ENCODE measurements at regions not wholly inside any gene's neighbourhood (a gene's known extent, or its start where the extent isn't known, plus 50 kb on each side); places are given as distances from the start of the nearest gene placed in this dataset.

GRCh38 chr9:15069106-15069505 is 158.9 kb upstream of the FREM1 start:
- DNase-seq (ENCODE audit: low spot score), result no peak
- Histone ChIP-seq H3K36me3 (ENCODE audit: control insufficient read depth in 4 of 4, insufficient read depth in 3 of 4, low read depth in 1 of 4, low read length in 3 of 4) (no peaks in the 10 kb centered on the region), H3K27ac (ENCODE audit: low read depth in 1 of 2, low read length in 2 of 2) (no peak overlapping the region), H3K4me1 (ENCODE audit: control insufficient read depth in 4 of 4, insufficient read depth in 4 of 4, low read length in 3 of 4) (no peaks in the 10 kb centered on the region), H3K9me3 (ENCODE audit: control insufficient read depth in 4 of 4, low read length in 3 of 4) (no peaks in the 10 kb centered on the region), H3K27me3 (ENCODE audit: control insufficient read depth in 4 of 4, insufficient read depth in 4 of 4, low read length in 3 of 4) (peaks cover 0 to 5% (median 2%) of the 10 kb centered on the region in 4 donors), H3K4me3 (ENCODE audit: low read depth in 1 of 3, low read length in 3 of 3) (no peak overlapping the region), H3K9ac (ENCODE audit: low read depth in 1 of 2, low read length in 2 of 2) (no peak overlapping the region)
- TF ChIP-seq YY1 (IDR thresholded peaks at IDR 0.05), result no peak
- TF ChIP-seq REST (IDR thresholded peaks at IDR 0.05), result no peak
- no peak for TF ChIP-seq TAF1 (conservative IDR thresholded peaks at IDR 0.05)
- TF ChIP-seq RXRA (IDR thresholded peaks at IDR 0.05), result no peak
- no peak for TF ChIP-seq HNF4A (conservative IDR thresholded peaks at IDR 0.05)
- no peak for TF ChIP-seq GABPA (IDR thresholded peaks at IDR 0.05 in 1 of 2, conservative IDR thresholded peaks at IDR 0.05 in 1 of 2)
- no peak for TF ChIP-seq JUND (IDR thresholded peaks at IDR 0.05)
- TF ChIP-seq, protein P1, sequence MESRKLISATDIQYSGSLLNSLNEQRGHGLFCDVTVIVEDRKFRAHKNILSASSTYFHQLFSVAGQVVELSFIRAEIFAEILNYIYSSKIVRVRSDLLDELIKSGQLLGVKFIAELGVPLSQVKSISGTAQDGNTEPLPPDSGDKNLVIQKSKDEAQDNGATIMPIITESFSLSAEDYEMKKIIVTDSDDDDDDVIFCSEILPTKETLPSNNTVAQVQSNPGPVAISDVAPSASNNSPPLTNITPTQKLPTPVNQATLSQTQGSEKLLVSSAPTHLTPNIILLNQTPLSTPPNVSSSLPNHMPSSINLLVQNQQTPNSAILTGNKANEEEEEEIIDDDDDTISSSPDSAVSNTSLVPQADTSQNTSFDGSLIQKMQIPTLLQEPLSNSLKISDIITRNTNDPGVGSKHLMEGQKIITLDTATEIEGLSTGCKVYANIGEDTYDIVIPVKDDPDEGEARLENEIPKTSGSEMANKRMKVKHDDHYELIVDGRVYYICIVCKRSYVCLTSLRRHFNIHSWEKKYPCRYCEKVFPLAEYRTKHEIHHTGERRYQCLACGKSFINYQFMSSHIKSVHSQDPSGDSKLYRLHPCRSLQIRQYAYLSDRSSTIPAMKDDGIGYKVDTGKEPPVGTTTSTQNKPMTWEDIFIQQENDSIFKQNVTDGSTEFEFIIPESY (IDR thresholded peaks at IDR 0.05), result no peak
- no peak for TF ChIP-seq SP1 (IDR thresholded peaks at IDR 0.05)
- TF ChIP-seq, protein P2, sequence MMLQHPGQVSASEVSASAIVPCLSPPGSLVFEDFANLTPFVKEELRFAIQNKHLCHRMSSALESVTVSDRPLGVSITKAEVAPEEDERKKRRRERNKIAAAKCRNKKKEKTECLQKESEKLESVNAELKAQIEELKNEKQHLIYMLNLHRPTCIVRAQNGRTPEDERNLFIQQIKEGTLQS (IDR thresholded peaks at IDR 0.05), result no peak
- no peak for TF ChIP-seq EGR1 (IDR thresholded peaks at IDR 0.05; ENCODE audit: low read depth in 2 of 2)
- TF ChIP-seq MAX (IDR thresholded peaks at IDR 0.05), result no peak
- TF ChIP-seq FOXA1 (IDR thresholded peaks at IDR 0.05), result no peak
- TF ChIP-seq FOXA2 (IDR thresholded peaks at IDR 0.05), result no peak
- no peak for TF ChIP-seq CTCF (IDR thresholded peaks at IDR 0.05; ENCODE audit: low read depth, low read length, missing input control)
- TF ChIP-seq RAD21 (IDR thresholded peaks at IDR 0.05), result no peak
- no peak for TF ChIP-seq HNF4G (IDR thresholded peaks at IDR 0.05)
- TF ChIP-seq NR2F2 (IDR thresholded peaks at IDR 0.05), result no peak
- 66% methylated on average over 4 of the region's 4 CpGs for WGBS

All from liver (tissue), 8 donors.